ENCODE measurements at regions not wholly inside any gene's neighbourhood (a gene's known extent, or its start where the extent isn't known, plus 50 kb on each side); places are given as distances from the start of the nearest gene placed in this dataset.
"Not testable (repeated sequence)": the region's sequence is repeated elsewhere in the genome, so short reads cannot be mapped to it uniquely, and the experiment has no call there.

GRCh38 chr6:19609972-19610641 is 227.1 kb upstream of the ID4 start:
- Histone ChIP-seq H3K27ac (no peak overlapping the region), H3K4me3 (no peak overlapping the region), H3K9me3 (peaks cover 0 to 7% (median 0%) of the 10 kb centered on the region in 4 donors), H3K36me3 (no peaks in the 10 kb centered on the region), H3K27me3 (no peaks in the 10 kb centered on the region), H3K4me1 (no peaks in the 10 kb centered on the region)
- no peak for DNase-seq
- no peak for TF ChIP-seq POLR2A (IDR thresholded peaks at IDR 0.05)
- TF ChIP-seq POLR2AphosphoS5 (IDR thresholded peaks at IDR 0.05), result no peak
- TF ChIP-seq, protein P1, sequence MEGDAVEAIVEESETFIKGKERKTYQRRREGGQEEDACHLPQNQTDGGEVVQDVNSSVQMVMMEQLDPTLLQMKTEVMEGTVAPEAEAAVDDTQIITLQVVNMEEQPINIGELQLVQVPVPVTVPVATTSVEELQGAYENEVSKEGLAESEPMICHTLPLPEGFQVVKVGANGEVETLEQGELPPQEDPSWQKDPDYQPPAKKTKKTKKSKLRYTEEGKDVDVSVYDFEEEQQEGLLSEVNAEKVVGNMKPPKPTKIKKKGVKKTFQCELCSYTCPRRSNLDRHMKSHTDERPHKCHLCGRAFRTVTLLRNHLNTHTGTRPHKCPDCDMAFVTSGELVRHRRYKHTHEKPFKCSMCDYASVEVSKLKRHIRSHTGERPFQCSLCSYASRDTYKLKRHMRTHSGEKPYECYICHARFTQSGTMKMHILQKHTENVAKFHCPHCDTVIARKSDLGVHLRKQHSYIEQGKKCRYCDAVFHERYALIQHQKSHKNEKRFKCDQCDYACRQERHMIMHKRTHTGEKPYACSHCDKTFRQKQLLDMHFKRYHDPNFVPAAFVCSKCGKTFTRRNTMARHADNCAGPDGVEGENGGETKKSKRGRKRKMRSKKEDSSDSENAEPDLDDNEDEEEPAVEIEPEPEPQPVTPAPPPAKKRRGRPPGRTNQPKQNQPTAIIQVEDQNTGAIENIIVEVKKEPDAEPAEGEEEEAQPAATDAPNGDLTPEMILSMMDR (IDR thresholded peaks at IDR 0.05), result no peak
- no peak for TF ChIP-seq EP300 (IDR thresholded peaks at IDR 0.05)
- 82 to 92% (median 90%) methylated on average over 5 of the region's 5 CpGs for WGBS, 5 donors
- intact Hi-C loops (cut with DNase I; ENCODE audit: low total_unique reads), result no loop called here

DNA sequence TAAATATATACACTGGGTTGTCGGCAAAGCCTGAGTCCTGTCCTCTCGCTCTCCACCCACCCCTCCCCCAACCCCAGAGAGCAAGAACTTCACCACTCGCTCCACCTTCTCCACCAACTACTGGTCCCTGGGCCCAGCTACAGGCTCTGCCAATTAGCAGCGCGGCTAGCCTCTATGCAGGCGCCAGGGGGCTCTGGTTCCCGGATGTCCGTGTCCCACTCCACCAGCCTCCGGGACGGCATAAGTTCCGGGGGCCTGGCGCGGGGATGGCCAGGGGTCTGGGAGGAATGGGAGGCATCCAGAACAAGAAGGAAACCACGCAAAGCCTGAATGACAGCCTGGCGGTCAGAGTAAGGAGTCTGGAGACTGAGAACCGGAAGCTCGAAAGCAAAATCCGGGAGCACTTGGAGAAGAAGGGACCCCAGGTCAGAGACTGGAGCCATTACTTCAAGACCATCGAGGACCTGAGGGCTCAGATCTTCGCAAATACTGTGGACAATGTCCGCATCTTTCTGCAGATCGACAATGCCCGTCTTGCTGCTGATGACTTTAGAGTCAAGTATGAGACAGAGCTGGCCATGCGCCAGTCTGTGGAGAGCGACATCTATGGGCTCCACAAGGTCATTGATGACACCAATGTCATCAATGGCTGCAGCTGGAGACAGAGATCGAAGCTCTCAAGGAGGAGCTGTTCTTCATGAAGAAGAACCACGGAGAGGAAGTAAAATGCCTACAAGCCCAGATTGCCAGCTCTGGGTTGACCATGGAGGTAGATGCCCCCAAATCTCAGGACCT is 224.3 kb upstream of the ID4 start:
- H3K36me3 ChIP-seq; H3K27ac ChIP-seq; DNase-seq; H3K4me1 ChIP-seq; H3K4me3 ChIP-seq; H3K27me3 ChIP-seq; intact Hi-C loops (cut with DNase I; ENCODE audit: low total_unique reads): not testable (repeated sequence)
- WGBS, 5 donors, result 91 to 96% (median 95%) methylated on average over 27 of the region's 27 CpGs
- peaks cover 0 to 23% (median 7%) of the 10 kb centered on the region in 4 donors for H3K9me3 ChIP-seq

DNA sequence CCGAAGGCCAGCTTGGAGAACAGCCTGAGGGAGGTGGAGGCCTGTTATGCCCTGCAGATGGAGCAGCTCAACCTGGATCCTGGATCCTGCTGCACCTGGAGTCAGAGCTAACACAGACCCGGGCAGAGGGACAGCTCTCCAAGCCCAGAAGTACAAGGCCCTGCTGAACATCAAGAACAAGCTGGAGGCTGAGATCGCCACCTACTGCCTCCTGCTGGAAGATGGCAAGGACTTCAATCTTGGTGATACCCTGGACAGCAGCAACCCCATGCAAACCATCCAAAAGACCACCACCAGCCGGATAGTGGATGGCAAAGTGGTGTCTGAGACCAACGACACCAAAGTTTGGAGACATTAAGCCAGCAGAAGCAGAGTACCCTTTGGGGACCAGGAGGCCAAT is 223.5 kb upstream of the ID4 start:
- no peak for TF ChIP-seq EP300 (IDR thresholded peaks at IDR 0.05)
- no peak for DNase-seq

DNA sequence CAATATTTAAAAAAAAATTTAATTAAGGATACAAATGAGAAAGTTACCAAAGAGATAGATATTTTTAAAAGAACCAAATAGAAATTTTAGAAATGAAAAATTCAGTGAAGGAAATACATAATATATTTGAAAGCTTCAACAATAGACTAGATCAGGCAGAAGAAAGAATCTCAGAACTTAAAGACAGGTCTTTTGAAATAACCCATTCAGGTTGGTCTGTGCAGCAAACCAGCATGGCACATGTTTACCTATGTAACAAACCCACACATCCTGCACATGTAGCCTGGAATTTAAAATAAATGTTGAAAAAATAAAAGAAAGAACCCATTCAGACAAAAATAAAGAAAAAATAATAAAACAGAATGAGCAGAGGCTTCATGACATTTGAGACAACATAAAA is 221.1 kb upstream of the ID4 start:
- Histone ChIP-seq H3K4me1 (no peaks in the 10 kb centered on the region), H3K36me3 (no peaks in the 10 kb centered on the region), H3K9me3 (peaks cover 0 to 23% (median 7%) of the 10 kb centered on the region in 4 donors), H3K27me3 (no peaks in the 10 kb centered on the region), H3K4me3 (no peak overlapping the region), H3K27ac (no peak overlapping the region)
- intact Hi-C loops (cut with DNase I; ENCODE audit: low total_unique reads), result no loop called here
- TF ChIP-seq, protein P1 (IDR thresholded peaks at IDR 0.05), result no peak
- TF ChIP-seq POLR2AphosphoS5 (IDR thresholded peaks at IDR 0.05) (no peak), POLR2A (IDR thresholded peaks at IDR 0.05) (no peak)
- DNase-seq, result no peak

More for the DNA sequence above, 223.5 kb upstream of the ID4 start:
- Histone ChIP-seq H3K4me3 (no peak overlapping the region), H3K4me1 (no peaks in the 10 kb centered on the region), H3K27me3 (no peaks in the 10 kb centered on the region), H3K27ac (no peak overlapping the region), H3K36me3 (no peaks in the 10 kb centered on the region), H3K9me3 (peaks cover 0 to 23% (median 7%) of the 10 kb centered on the region in 4 donors)
- intact Hi-C loops (cut with DNase I; ENCODE audit: low total_unique reads), result no loop called here
- 88 to 92% (median 91%) methylated on average over 5 of the region's 5 CpGs for WGBS, 5 donors

GRCh38 chr6:19632230-19632629 is 204.9 kb upstream of the ID4 start:
- Histone ChIP-seq H3K27me3 (no peaks in the 10 kb centered on the region), H3K4me1 (no peaks in the 10 kb centered on the region), H3K4me3 (no peak overlapping the region), H3K9me3 (no peaks in the 10 kb centered on the region), H3K27ac (no peak overlapping the region), H3K36me3 (no peaks in the 10 kb centered on the region)
- intact Hi-C loops (cut with DNase I; ENCODE audit: low total_unique reads), result no loop called here
- TF ChIP-seq POLR2A (IDR thresholded peaks at IDR 0.05), result no peak
- no peak for TF ChIP-seq EP300 (IDR thresholded peaks at IDR 0.05)
- TF ChIP-seq POLR2AphosphoS5 (IDR thresholded peaks at IDR 0.05), result no peak
- TF ChIP-seq, protein P1 (IDR thresholded peaks at IDR 0.05), result no peak
- DNase-seq, result no peak
- 64 to 82% (median 77%) methylated on average over 5 of the region's 5 CpGs for WGBS, 5 donors
